ENCODE measurements at regions not wholly inside any gene's neighbourhood (a gene's known extent, or its start where the extent isn't known, plus 50 kb on each side); places are given as distances from the start of the nearest gene placed in this dataset.

GRCh38 chr2:12302691-12303090, 414.0 kb upstream of the TRIB2 start:
- TF ChIP-seq CTCF (IDR thresholded peaks at IDR 0.05 in 2 of 3, conservative IDR thresholded peaks at IDR 0.05 in 1 of 3; ENCODE audit: borderline replicate concordance in 1 of 3, insufficient read depth in 1 of 3, low read depth in 2 of 3, low read length in 2 of 3) (no peak), EZH2phosphoT487 (IDR thresholded peaks at IDR 0.05; ENCODE audit: borderline replicate concordance) (no peak), EZH2 (IDR thresholded peaks at IDR 0.05) (no peak), ATF3 (IDR thresholded peaks at IDR 0.05) (no peak), SIN3A (IDR thresholded peaks at IDR 0.05; ENCODE audit: low read depth) (no peak), REST (IDR thresholded peaks at IDR 0.05; ENCODE audit: low read depth) (no peak), FOSL1 (IDR thresholded peaks at IDR 0.05; ENCODE audit: low read depth) (no peak), ZFX (IDR thresholded peaks at IDR 0.05) (no peak), POLR2AphosphoS5 (IDR thresholded peaks at IDR 0.05; ENCODE audit: low read depth, low read length) (no peak), POLR2A (IDR thresholded peaks at IDR 0.05; ENCODE audit: borderline replicate concordance, extremely low read depth, insufficient read depth, insufficient read length) (no peak), SRF (IDR thresholded peaks at IDR 0.05; ENCODE audit: low read depth) (no peak)
